Erythroblast (primary cell): ENCODE measurements at regions not wholly inside any gene's neighbourhood (a gene's known extent, or its start where the extent isn't known, plus 50 kb on each side); places are given as distances from the start of the nearest gene placed in this dataset.

Experiments used
- DNase-seq, 2 experiments: peaks; one replicate each; lab custom pipeline; 2025; lab: John Stamatoyannopoulos, UW
- GATA1 ChIP-seq: IDR thresholded peaks from 2 replicates; pipeline ENCODE4 v1.6.1; 2011; ENCODE audit warnings: low read depth, mild to moderate bottlenecking, control low read depth, low read length, moderate library complexity
- POLR2A ChIP-seq: IDR thresholded peaks from 2 replicates; pipeline ENCODE4 v1.6.1; 2011; ENCODE audit warnings: mild to moderate bottlenecking, low read length

GRCh38 chr9:81146241-81146640 is 543.1 kb downstream of the TLE1 start:
- TF ChIP-seq GATA1 (no peak), POLR2A (no peak)
- no peak for DNase-seq

DNA sequence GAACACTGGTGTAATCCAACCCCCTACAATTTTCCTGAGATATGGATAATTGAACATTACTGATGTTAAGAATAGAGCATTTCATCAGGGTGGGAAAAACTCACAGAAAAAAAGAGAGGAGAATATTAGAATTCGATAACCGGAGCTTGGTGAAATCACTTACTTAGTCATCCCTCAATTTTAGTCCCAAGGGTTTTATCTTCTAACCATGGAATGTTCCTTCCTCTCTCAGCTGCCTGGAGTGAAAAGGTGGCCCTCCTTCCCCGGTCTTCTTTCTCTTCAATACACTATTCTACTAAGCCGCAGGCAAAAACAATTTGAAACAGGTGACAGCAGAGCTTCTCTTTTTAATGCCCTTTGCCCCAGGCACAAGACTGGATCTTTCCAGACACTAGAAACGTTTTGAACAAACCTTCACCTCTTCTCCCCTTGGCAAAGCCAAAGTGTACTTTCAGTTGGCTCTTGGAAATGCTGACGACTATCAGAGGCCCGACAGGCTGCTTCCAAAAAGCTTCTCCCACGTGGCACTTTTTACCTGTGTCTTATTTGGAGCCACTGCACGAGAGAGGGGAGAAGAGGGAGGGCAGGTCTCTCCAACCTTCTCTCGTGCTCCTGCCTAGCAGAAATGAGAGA is 543.9 kb downstream of the TLE1 start:
- TF ChIP-seq POLR2A (no peak), GATA1 (no peak)
- no peak for DNase-seq

DNA sequence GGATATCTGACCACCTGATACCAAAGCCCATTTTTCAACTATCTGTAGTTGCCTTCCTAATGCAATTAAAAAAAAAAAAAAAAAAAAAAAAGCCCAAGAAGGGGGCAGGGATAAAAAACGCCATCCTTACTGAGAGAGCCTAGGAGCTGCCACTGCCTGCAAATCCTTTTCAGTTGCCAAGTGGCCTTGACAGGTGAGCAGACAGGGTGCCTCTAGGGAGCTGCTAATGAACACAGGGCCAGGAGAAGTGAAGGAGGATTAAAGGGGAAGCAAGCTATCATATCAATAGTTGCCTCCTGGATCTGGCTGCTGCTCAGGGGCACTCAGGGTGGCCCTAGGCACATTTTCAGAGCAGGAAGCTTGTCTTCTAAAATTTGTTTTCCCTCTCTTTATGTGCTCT is 547.4 kb downstream of the TLE1 start:
- DNase-seq: no peak
- TF ChIP-seq POLR2A (no peak), GATA1 (no peak)

GRCh38 chr9:81137976-81138568 is 551.3 kb downstream of the TLE1 start:
- TF ChIP-seq POLR2A: no peak
- no peak for TF ChIP-seq GATA1
- no peak for DNase-seq

DNA sequence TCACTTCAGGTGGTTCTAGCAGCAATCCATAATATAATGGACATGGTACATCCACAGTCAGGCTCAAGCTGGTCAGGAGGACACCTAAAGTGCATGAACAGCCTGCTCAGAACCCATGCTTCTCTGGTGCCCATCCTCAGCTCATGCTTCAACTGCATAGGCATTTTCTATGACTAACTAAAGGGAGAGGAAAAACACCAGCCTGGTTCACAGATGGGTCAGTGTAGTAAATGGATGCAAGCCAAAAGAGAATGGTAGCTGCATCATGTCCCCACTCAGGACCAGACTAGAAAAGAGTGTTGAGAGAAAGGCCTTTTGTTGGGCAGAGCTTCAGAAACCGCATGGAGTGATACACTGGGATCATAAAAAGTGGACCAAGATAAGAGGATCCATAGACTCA is 556.6 kb downstream of the TLE1 start:
- TF ChIP-seq POLR2A: no peak
- no peak for DNase-seq

GRCh38 chr9:81132318-81132717 is 557.0 kb downstream of the TLE1 start:
- DNase-seq: no peak
- TF ChIP-seq POLR2A (no peak), GATA1 (no peak)

DNA sequence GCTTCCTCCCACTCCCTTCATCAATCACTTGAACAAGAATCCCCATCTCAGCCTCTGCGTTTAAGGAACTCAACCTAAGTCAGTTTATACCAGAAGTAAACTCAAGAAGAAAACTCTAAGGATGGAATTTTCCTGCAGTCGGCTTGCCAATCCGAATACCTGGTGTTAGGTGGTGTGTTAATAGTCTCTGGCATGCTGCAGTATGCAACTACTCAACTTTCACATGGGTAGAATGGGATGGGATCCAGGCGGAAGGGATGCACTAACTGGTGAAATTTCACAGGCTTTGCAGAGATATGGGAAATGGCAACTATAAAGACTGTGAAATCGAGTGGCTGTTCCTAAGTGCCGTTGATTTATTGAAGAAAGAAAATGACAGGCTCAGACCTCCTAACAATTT is 560.6 kb downstream of the TLE1 start:
- DNase-seq: no peak
- TF ChIP-seq GATA1: no peak
- TF ChIP-seq POLR2A: no peak

- no peak for DNase-seq
- TF ChIP-seq POLR2A (no peak), GATA1 (no peak)
Measured at GRCh38 chr9:81125446-81126092, 563.8 kb downstream of the TLE1 start.

DNA sequence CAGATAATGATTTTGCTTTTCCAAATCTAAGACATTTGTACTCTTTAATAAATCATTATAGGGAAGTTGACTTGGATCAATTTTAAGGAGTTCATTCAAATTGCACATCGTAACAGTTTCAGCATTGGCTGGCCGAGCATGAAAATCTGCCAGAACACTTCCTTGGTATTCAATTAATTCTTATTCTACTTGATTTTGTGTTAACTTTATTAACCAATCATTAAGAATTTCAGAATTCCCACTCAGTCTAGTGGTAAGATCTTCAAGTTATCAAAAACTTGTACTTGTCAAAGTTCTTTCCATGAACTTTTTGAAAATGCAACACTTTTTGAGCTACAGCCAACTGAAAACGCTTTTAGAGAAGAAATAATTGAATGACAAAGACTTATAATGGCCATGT is 565.8 kb downstream of the TLE1 start:
- no peak for DNase-seq
- TF ChIP-seq GATA1 (no peak), POLR2A (no peak)

GRCh38 chr9:81122749-81123148 is 566.6 kb downstream of the TLE1 start:
- DNase-seq: no peak
- TF ChIP-seq GATA1 (no peak), POLR2A (no peak)

GRCh38 chr9:81119591-81119990 is 569.8 kb downstream of the TLE1 start:
- TF ChIP-seq GATA1: no peak
- no peak for DNase-seq

GRCh38 chr9:81118416-81118815 is 570.9 kb downstream of the TLE1 start:
- no peak for DNase-seq
- TF ChIP-seq POLR2A (no peak), GATA1 (no peak)

GRCh38 chr9:81116340-81117137 is 572.8 kb downstream of the TLE1 start:
- no peak for DNase-seq
- TF ChIP-seq GATA1: no peak
- no peak for TF ChIP-seq POLR2A
